Hematopoietic multipotent progenitor cell treated with erythropoietin and hydrocortisone succinate and interleukin-3 and kit ligand, for 6 days (in vitro differentiated cells): ENCODE measurements at regions not wholly inside any gene's neighbourhood (a gene's known extent, or its start where the extent isn't known, plus 50 kb on each side); places are given as distances from the start of the nearest gene placed in this dataset.

Source experiments
- DNase-seq: peaks from one replicate; pipeline ENCODE4 v3.0.0-alpha.2; 2015

DNA sequence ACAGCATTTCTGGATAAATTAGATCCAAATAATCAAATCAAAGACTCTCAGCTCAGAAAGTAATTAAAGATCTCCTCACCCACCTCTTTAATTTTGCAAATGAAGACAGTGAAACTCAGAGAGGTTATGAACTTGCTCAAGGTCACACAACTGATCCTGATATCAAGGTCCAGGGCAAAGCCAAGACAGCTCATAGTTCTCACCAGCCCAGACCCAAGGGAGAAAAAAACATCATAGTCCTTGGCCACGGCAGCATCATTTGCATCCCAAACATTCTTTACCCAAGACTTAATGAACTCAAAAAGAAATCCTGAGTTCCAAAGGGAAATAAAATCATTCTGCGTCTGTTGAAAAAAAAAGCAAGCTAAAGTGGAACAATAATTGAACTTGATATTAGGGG lies 112.1 kb downstream of the DAD1 start:
- DNase-seq = no peak

DNA sequence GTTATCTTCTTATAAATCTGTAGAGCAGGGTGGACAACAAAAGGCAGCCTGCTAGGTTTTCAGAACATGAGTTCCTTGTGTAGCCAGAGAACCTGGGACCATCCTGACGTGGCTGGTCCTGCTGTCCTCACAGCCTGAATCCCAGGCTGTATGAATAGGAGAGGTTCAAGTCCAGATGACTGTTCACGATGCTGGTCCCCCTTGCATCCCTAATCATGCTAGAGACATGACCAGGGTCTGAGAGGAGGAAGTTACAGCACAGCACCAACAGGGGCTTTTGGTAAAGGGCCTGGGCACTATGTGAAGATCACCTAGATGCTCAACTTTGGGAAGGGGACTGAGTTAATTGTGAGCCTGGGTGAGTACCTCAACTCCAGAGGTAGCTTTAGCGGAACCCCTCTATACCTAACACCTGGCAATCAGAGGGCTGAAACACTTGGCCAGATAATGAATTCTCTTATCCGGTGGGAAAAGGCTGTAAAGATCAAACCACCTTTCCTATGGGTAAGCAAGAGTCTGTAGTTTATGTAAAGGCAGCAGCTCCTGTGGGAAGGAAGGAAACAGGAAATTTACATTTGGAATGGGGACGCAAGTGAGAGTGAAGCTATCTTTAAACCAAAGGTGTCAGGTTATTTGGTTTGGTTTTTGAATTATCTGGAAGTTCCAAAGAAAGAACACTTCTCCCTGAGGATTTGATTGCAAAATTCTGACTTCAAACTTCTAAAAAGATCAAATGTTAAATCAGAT lies 112.8 kb downstream of the DAD1 start:
- no peak for DNase-seq

GRCh38 chr14:22475381-22475780 lies 113.6 kb downstream of the DAD1 start:
- no peak for DNase-seq

DNA sequence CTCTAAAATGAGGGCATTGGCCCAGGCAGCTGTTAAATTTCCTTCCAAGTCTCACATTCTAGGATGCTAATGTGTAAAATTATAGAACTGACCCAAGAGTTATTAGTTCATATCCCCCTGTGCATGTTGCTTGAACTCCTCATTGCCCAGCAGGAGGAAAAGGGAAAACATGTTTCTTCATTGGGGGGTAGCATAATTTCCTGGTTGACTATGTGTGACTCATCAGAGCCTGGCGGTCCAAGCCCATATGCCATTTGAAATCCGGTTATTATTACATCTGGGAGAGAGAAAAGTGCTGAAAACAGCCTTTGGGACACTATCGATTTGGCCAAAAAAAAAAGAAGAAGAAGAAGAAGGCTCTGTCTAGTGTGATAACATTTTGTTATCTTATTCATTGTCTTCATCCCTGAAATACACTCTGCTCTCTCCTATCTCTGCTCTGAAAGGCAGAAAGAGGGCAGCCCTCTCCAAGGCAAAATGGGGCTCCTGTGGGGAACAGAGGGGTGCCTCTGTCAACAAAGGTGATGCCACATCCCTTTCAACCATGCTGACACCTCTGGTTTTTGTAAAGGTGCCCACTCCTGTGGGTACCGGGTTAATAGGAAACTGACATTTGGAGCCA lies 114.2 kb downstream of the DAD1 start:
- DNase-seq = no peak

- DNase-seq = peak; percentile 90
These were observed 115.8 kb downstream of the DAD1 start for GRCh38 chr14:22472935-22473854.

- DNase-seq = no peak
These were observed 116.6 kb downstream of the DAD1 start for GRCh38 chr14:22472466-22472865.

GRCh38 chr14:22471545-22472121 lies 117.4 kb downstream of the DAD1 start:
- DNase-seq = peak; percentile 85

- peak; percentile 53 for DNase-seq
These were observed 119.3 kb downstream of the DAD1 start for GRCh38 chr14:22469538-22470303.

GRCh38 chr14:22468830-22469229 lies 120.2 kb downstream of the DAD1 start:
- no peak for DNase-seq

- no peak for DNase-seq
These were observed 122.5 kb downstream of the DAD1 start for GRCh38 chr14:22466491-22466890.

DNA sequence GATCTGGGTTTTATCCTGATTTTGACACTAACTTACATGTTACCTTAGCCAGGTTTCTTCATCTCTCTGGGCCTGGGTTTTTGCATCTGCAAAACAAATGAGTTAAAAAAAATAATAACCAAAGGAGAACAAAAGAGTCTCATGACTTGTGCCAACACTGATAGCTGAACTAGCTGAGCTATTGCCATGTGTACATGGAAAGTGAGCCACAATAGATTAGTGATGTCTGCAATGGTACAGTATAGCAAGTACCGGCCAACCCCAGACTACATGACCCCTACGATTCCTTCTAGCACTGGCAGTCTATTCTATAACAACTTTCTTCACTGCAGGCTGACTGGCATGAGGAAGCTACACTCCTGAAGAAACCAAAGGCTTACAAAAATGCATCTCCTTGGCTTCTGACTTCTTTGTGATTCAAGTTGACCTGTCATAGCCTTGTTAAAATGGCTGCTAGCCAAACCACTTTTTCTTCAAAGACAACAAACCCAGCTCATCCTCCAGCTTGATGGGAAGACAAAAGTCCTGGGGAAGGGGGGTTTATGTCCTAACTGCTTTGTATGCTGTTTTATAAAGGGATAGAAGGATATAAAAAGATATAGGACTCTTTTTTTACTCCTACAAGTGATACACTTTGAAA lies 123.7 kb downstream of the DAD1 start:
- DNase-seq = peak; percentile 29

DNA sequence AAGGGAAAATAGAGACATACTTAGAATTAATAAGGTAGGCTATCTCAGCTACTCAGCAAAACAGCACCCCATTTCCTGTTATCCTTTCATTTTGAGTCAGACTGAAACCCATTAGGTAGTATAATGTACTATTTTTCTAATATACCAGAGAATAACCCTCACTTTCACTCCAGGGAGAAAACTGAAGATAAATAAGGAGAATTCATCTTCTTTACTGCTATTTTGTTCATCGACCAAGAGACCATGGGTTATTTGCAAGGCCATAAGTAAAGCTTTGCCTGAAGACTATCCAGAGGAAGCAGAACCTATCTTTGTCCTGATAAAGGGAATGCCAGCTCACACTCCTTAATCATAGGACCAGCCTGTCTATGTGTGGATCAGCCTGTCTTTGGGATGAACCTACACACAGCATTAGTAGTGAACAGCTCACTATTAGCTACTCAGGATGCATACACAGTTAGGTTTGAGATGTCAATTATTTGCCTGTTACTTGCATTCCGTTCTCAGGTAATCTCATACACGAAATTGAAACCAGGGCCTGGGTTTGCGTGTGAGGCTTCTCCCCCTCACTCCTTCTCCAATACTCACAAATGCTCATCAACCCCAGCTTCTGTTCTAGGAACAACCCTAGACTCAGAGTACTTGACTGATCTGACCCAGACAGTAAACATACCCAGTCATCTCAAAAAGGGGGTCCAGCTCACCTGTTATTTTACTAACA lies 124.4 kb downstream of the DAD1 start:
- no peak for DNase-seq

DNA sequence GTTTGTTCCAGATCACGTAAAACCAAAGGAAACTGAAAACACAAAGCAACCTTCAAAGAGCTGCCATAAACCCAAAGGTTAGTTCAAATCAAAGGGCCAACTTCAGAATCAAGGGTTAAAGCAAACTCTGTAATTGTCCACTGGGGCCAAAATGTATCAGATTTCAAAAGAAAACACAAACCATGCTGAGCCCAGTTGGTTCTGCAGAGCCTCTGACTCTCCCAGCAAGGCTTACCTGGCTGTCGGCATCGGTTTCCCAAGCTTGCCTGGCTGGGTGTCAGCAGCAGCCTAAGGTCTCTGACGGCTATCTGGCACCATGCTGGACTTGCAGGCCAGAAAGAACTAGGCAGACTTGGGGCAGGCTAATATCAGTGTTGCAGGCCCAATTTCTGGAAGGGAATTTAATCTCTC lies 125.3 kb downstream of the DAD1 start:
- no peak for DNase-seq

GRCh38 chr14:22462923-22463322 lies 126.1 kb downstream of the DAD1 start:
- DNase-seq = no peak

- DNase-seq = peak; percentile 97
These were observed 128.4 kb downstream of the DAD1 start for GRCh38 chr14:22460461-22461195.

GRCh38 chr14:22458737-22459136 lies 130.3 kb downstream of the DAD1 start:
- no peak for DNase-seq

DNA sequence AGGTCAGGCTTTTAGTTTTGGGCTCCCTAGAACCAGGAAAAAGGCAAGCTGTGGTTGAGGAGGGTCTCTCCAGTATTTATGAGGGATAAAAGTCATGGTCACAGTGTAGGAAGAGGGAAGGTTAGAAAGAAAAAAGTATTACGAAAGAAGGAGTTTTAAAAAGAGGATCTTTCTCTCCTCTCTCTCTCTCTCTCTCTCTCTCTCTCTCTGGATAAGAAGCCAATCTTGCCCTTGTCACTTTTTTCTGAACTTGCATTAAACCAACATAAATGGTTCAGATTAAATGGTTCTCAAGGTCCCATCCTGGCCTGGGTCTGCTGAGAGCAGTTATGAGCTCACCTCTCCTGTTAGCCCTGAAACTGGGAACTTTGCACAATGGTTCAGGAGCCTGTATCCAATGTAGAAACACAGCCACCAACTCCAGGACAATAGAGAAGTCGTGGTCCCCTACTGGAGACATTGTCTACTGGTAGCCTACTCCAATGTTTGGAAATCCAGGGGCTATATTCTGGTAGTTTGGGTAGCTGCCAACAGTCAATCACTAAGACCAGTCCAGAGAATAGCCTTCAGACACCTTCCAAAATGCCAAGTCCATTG lies 131.9 kb downstream of the DAD1 start:
- DNase-seq = no peak

- DNase-seq = no peak
These were observed 132.6 kb downstream of the DAD1 start for GRCh38 chr14:22456421-22456820.

- no peak for DNase-seq
These were observed 136.7 kb downstream of the DAD1 start for GRCh38 chr14:22452330-22452729.

- no peak for DNase-seq
These were observed 138.8 kb downstream of the DAD1 start for GRCh38 chr14:22450266-22450665.
